Stimulated activated CD4-positive, alpha-beta T cell treated with anti-CD3 and anti-CD28 coated beads, TNF-alpha, amount 100 ng/mL, for 1 hour (primary cell): ENCODE measurements at regions not wholly inside any gene's neighbourhood (a gene's known extent, or its start where the extent isn't known, plus 50 kb on each side); places are given as distances from the start of the nearest gene placed in this dataset.

ENCODE experiments used
- DNase-seq, 3 donors: peaks; one replicate each; pipeline ENCODE4 v3.0.0-alpha.2; 2020; ENCODE audit warnings: low read depth in 3 of 3, low spot score in 1 of 3

DNA sequence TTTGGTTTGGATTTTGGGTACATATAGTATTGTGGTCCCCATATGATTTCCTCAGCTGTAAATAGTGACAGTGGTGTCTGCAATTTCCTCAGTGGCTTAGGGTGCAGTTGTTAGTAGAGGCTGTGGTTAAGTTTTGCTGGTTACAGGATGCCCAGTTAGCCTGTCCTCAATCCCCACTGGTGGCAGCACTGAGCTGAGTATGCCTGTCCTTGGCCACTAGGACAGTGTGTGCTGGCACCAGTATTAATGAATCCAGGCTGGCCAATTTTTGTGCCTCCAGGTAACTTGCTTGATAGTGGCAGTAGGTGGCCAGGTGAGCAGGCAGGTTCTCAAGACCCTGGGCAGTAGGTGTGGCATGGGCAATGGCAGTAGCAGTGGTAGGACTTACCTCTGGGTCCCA lies 973.1 kb downstream of the TMEM182 start:
- DNase-seq: no peak

DNA sequence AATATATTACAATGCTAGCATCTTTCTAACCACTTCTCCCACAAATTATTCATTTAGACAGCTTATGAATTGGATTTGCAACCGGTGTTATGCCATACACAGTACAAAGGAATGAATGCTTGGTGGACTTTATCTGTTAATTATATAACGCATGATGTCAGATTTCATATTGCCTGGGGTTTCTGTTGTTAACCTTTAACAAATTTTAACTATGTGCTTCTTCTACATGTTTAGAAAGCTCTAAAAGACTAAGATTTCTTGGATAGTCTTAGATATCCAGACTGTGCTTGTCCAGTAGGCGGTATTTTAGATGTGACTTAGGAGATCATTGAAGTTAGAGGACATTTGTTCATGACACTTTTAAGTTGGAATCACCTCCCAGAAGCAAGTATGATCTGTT lies 976.3 kb downstream of the TMEM182 start:
- DNase-seq: no peak

DNA sequence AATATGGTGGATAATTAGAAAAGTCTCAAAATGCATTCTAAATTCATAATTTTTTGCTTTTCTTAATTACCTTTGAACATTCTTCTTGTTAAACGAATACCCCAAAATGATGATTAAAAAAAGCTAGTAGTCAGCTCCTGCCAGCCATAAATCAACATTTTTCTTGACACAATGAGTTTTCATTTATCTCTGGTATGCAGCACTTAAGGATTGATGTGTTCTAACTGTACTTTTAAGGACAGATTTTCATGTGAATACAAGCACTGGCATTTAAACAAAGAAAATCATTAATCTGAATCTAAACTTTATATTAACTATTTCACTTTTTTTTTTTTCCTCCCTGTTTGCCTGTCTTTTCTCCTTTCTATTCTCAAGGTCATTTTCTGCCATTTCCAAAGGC lies 976.8 kb downstream of the TMEM182 start:
- DNase-seq: no peak

DNA sequence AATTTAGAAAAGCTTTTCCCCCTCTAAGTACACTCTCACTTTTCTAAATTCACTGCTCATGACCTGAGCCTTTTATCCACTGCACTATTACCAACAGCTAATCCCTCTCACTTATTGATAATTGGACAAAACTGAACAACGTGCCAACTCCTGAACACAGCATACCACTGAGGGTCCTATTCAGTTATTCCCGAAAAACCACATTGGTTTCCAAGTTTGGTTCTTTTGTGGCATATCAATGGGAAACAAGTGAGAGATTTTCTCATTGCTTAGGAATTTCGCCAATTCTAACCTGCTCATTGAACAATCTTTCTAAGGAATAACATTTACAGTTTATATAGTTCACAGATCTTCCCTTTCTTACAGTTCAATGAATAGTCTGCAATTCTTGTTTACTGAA lies 977.4 kb downstream of the TMEM182 start:
- DNase-seq: no peak

- no peak for DNase-seq
These were observed 978.1 kb downstream of the TMEM182 start for GRCh38 chr2:103739921-103740320.

DNA sequence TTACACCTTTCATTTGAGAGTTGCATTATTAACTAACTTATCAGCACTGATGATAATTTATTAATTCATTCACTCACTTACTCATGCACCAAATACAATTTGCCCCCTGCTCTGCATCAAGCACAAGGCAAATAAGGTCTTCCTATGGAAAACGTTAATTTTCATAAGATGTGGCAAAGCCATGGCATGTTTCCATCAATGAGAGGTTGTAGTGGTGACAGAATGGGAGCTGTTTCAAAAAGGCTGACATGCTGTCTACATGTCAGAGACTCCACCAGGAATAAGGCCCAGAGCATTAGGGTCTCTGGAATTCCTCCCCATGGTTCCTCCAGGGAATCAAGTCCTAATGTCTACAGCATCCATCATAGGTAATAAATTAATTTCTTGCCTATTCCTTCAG lies 978.8 kb downstream of the TMEM182 start:
- no peak for DNase-seq

GRCh38 chr2:103743195-103743594 lies 981.4 kb downstream of the TMEM182 start:
- no peak for DNase-seq

GRCh38 chr2:103754530-103754929 lies 992.7 kb downstream of the TMEM182 start:
- DNase-seq: no peak

DNA sequence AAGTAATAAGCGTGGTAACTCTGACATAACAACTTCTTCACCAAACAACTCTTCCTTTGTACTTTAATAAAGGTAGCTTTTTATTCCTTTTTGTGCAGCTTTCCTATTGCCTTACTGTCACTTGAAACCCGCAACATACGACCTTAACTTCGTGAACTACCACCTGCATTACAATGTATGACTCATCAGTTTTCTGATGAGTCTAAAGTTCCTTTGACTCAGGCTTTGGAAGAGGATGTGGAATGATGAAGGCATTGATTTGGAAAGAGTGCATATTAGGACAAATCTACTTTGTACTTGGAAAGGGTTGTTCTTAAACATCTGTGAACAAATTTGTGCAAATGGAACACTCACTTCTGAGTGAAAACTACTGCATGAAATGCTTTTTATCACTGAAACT lies 1012.1 kb downstream of the TMEM182 start:
- DNase-seq: no peak

DNA sequence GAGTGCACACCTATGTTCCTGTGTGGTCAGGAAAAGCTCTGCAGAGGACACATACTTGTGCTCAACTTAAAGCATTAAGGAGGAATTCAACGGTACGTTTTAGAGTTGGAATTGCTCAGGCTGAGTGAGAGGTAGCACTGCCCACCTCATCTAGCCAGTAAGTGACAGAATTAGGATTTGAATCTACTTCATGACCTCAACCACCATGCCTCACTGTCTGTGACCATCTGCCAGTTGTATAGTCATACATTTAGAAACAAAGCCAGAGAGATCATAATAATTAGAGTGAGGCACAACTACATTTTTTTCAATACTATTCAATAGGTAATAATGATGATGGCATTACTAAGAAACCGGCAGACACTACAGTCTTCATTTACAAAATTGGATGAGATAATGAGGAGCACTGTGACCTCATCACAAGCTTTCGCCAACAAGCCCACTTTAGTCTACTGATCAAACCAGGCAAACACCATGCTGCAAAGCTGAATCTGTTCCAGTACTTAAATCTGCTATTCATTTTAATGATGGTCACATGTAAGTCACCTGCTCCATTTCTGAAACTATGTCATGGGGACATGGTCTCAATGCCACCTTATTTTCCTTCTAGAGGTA lies 1018.4 kb downstream of the TMEM182 start:
- DNase-seq: no peak

- DNase-seq: no peak
These were observed 1019.5 kb downstream of the TMEM182 start for GRCh38 chr2:103781313-103781712.

DNA sequence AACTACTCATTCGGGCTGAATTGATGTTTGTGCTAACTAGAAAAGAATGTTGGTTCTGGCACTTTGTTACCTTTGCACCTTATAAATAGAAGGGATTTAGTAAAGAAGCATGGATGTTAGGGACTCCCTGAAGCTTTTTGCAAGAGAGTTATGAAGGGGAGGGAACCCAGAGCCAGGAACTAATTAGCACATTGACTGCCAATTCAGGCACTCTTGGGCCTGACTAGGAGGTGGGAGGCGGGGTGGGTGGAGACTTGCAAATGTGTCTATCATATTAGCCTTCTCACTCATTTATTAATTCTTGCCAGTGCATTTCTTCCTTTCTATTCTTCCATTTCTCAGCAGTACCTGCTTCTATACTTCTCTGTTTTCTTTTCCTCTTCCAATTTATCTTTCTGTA lies 1022.4 kb downstream of the TMEM182 start:
- no peak for DNase-seq

DNA sequence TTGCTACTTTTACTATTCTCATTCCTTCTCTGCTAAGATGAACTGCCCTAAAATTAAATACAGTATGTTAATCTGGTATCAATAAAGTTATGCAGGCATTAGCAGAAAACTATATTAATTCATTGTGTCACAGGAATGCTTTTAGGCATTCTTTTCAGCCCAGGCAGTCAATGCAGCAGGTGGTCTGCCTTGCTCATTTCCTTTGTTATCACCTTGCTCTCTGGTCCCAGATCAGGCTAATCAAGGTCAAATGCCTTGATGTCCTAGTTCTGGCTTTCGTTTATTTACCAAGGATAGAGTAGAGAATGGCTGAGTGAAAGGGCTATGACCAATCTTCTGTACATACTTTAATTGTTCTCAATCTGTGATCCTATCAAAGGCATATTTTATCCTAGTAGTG lies 1023.6 kb downstream of the TMEM182 start:
- DNase-seq: no peak

DNA sequence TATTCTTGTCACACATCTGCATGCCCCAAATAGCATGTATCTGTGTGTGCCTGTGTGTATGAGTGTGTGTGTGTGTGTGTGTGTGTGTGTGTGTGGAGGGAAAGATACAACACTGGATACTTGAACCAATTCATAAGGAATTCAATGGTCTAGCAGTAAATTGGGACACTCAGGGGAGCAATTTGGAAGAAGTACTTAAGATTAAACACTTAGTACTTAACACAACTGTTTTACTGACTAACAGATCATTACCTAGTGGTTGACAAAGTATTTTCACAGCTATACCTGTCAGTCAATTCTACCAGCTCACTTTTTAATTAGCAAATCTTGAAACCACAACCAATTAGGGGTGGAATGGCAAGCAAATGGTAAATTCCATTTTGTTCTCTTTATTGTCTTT lies 1024.1 kb downstream of the TMEM182 start:
- no peak for DNase-seq

GRCh38 chr2:103788389-103788788 lies 1026.6 kb downstream of the TMEM182 start:
- no peak for DNase-seq

GRCh38 chr2:103788951-103789350 lies 1027.1 kb downstream of the TMEM182 start:
- DNase-seq: no peak

DNA sequence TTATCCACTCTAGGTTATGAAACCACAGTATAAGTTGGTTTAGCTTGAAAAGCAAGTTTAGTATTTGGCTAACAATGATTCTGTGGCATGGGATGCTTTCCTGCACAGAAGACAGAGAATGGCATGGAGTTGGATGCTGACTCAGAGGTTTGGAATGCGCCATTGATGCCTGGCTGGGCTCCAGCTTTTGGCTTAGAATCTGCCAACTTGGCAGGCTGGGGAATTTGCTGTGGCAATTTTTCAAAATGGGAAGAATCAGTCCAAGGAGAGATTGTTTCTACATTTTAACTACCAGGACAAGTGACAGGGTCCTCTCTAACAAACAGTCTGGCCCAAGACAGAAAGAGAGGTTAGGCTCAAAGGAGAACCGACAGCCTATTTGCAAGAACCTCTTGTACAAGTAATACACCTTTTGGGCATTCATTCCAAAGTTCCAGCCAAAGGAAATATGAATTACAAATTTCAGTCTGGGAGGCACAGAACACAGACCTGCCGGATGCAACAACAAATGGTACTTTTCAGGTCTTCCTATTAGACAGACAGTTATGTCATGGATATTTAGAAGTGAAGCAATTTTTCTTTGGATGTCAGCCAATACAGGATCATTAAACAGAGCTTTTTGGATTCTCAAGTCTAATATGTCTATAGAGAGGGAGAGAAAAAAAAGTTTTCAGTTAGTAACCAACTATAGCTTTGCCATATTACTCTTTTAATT lies 1027.7 kb downstream of the TMEM182 start:
- DNase-seq: no peak

DNA sequence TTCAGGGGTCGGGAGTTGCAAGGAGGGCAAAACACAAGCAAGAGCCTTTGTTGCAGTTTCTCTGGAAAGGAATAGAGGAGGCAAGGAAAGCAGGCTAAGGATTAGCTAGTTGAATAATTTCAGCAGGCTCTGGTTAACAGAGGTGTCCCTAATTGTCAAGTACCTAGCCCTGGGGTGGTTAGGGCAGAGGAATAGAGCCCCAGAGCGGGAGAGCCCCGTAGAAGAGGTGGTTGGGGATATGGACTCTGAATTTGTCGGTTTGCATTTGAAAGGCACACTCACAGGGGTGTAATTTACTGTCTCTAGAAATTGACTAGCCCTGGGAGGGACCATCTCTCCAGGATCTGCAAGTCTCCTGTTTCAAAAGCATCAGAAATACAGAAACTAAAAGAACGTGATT lies 1030.2 kb downstream of the TMEM182 start:
- no peak for DNase-seq

- no peak for DNase-seq
These were observed 1036.5 kb downstream of the TMEM182 start for GRCh38 chr2:103798291-103798690.

DNA sequence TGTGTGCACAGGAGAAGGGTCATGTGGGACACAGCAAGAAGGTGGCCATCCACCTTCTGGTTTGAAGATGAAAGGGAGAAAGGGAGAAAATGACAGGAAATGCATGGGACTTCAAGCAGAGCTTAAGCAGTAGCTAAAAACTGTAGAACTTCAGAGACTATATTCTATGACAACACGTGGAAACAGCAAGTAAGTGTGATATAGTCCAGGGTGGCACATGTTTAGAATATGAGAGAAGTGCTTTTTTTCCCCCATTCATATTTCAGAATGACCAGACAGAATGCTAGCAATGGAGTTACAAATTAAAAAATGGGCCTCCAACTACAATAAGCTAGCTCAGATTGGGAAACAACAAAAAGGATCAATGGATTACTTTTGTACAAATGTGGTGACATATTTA lies 1042.2 kb downstream of the TMEM182 start:
- no peak for DNase-seq

GRCh38 chr2:103805746-103806145 lies 1043.9 kb downstream of the TMEM182 start:
- DNase-seq: no peak

DNA sequence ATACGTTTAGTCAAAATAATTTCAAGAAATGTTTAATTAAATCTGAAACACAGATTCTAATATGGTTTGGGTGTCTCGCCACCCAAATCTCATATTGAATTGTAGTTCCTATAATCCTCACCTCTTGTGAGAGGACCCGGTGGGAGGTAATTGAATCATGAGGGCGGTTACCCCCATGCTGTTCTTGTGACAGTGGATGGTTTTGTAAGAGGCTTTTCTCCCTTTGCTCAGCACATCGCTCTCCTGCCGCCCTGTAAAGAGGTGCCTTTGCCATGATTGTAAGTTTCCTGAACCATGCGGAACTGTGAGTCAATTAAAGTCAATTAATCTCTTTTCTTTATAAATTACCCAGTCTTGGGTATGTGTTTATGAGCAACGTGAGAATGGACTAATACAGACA lies 1045.1 kb upstream of the POU3F3 start:
- no peak for DNase-seq

GRCh38 chr2:103809415-103809814 lies 1044.5 kb upstream of the POU3F3 start:
- no peak for DNase-seq
